NCI-H1105 (cell line): ENCODE measurements at regions not wholly inside any gene's neighbourhood (a gene's known extent, or its start where the extent isn't known, plus 50 kb on each side); places are given as distances from the start of the nearest gene placed in this dataset.

Experiments
- DNase-seq: peaks from one replicate; lab custom pipeline; 2025; lab: John Stamatoyannopoulos, UW

GRCh38 chr14:22097586-22098292 is 424.1 kb upstream of the OR4E1 start:
- no peak for DNase-seq

- no peak for DNase-seq
Observed at GRCh38 chr14:22097072-22097471, 423.5 kb upstream of the OR4E1 start.

GRCh38 chr14:22096514-22096895 is 422.9 kb upstream of the OR4E1 start:
- no peak for DNase-seq

GRCh38 chr14:22095860-22096513 is 422.4 kb upstream of the OR4E1 start:
- no peak for DNase-seq

GRCh38 chr14:22089940-22090339 is 416.3 kb upstream of the OR4E1 start:
- no peak for DNase-seq

GRCh38 chr14:22088614-22089342 is 415.2 kb upstream of the OR4E1 start:
- DNase-seq: no peak

- DNase-seq: no peak
Observed at GRCh38 chr14:22086131-22086530, 412.5 kb upstream of the OR4E1 start.

- DNase-seq: peak; percentile 10
Observed at GRCh38 chr14:22084393-22085281, 411.0 kb upstream of the OR4E1 start.

- no peak for DNase-seq
Observed at GRCh38 chr14:22081337-22081736, 407.7 kb upstream of the OR4E1 start.

- no peak for DNase-seq
Observed at GRCh38 chr14:22079766-22080165, 406.1 kb upstream of the OR4E1 start.

- DNase-seq: no peak
Observed at GRCh38 chr14:22073801-22074200, 400.2 kb upstream of the OR4E1 start.

GRCh38 chr14:22071006-22071405 is 397.4 kb upstream of the OR4E1 start:
- DNase-seq: no peak

GRCh38 chr14:22070119-22070982 is 396.7 kb upstream of the OR4E1 start:
- DNase-seq: no peak

GRCh38 chr14:22065347-22065746 is 391.7 kb upstream of the OR4E1 start:
- no peak for DNase-seq

GRCh38 chr14:22059201-22059600 is 385.6 kb upstream of the OR4E1 start:
- no peak for DNase-seq

GRCh38 chr14:22052795-22053194 is 379.2 kb upstream of the OR4E1 start:
- no peak for DNase-seq

- DNase-seq: no peak
Observed at GRCh38 chr14:22047115-22047514, 373.5 kb upstream of the OR4E1 start.

- no peak for DNase-seq
Observed at GRCh38 chr14:22046063-22046462, 372.4 kb upstream of the OR4E1 start.

GRCh38 chr14:22044193-22044592 is 370.6 kb upstream of the OR4E1 start:
- no peak for DNase-seq

- DNase-seq: no peak
Observed at GRCh38 chr14:22040781-22041125, 367.1 kb upstream of the OR4E1 start.
